K562 (cell line): ENCODE measurements at regions not wholly inside any gene's neighbourhood (a gene's known extent, or its start where the extent isn't known, plus 50 kb on each side); places are given as distances from the start of the nearest gene placed in this dataset.

Experiments used
- ATAC-seq: fragments of 200-7000 bp; cut with Tn5 transposase; 3 replicates; pipeline ENCODE4 v1.9.1; 2020; ENCODE audit warnings: moderate library complexity
- BruUV-seq: library from RNA; stranded (reverse); fragments of 400-500 nt; replicated peaks from 2 replicates; lab custom pipeline; 2021; lab: Mats Ljungman, UMichigan
- CTCF ChIA-PET: fragments of 300-600 bp; formaldehyde crosslinking; extraction: SDS; loops from one replicate; lab custom pipeline; 2021; ENCODE audit warnings: low intra/inter-chr PET ratio; lab: Yijun Ruan, JAX
- POLR2A ChIA-PET: fragments of 300-600, 350-650 bp; sonication (Branson Sonifier 250); formaldehyde crosslinking; extraction: SDS; loops from one replicate; lab custom pipeline; 2021; ENCODE audit warnings: antibody characterized with exemption, inconsistent platforms; lab: Yijun Ruan, JAX
- DNase-seq, 4 experiments: peaks; one replicate each; pipeline versions ENCODE4 v3.0.0 to v3.0.0-alpha.2; 2011 to 2018; ENCODE audit warnings: low spot score in 3 of 4, mixed read lengths in 3 of 4; ENCODE audit errors: extremely low read depth in 1 of 4
- FAIRE-seq: peaks from 2 replicates; lab custom pipeline; 2011; peaks lifted over from hg19 to GRCh38; lab: Jason Lieb, UNC
- H2AFZ ChIP-seq: 2 replicates; pipeline ENCODE4 v1.6.0; 2011; ENCODE audit warnings: low read depth, low read length, control low read depth, inconsistent platforms
- H3K27ac ChIP-seq: fragments of 200-600 bp; 3 replicates; pipeline ENCODE4 v1.8.0; 2011; ENCODE audit warnings: low read depth, mild to moderate bottlenecking, control low read depth, inconsistent platforms, low read length, moderate library complexity, mixed read lengths; ENCODE audit errors: extremely low read depth
- H3K27me3 ChIP-seq, 2 experiments: fragments of 300-600 bp in 1 of 2; 2 replicates in 1 of 2; 3 replicates in 1 of 2; pipeline versions ENCODE4 v1.6.0 to v1.8.0; 2011; ENCODE audit warnings: inconsistent platforms in 2 of 2, low read length in 2 of 2, mild to moderate bottlenecking in 1 of 2, mixed read lengths in 1 of 2, moderate library complexity in 1 of 2; ENCODE audit not compliant: control insufficient read depth in 2 of 2, insufficient read depth in 2 of 2
- H3K36me3 ChIP-seq: fragments of 300-600 bp; 3 replicates; pipeline ENCODE4 v1.8.0; 2011; ENCODE audit warnings: mild to moderate bottlenecking, low read length, inconsistent platforms; ENCODE audit not compliant: control insufficient read depth, insufficient read depth
- H3K4me1 ChIP-seq, 2 experiments: fragments of 200-600 bp in 1 of 2; replicated peaks in 1 of 2; 2 replicates in 1 of 2; 3 replicates in 1 of 2; pipeline versions ENCODE4 v1.5.1 to v1.8.0; 2011; ENCODE audit warnings: inconsistent platforms in 2 of 2, low read length in 2 of 2, mild to moderate bottlenecking in 1 of 2, mixed read lengths in 1 of 2, moderate library complexity in 1 of 2; ENCODE audit not compliant: control insufficient read depth in 2 of 2, insufficient read depth in 2 of 2
- H3K4me2 ChIP-seq: 2 replicates; pipeline ENCODE4 v1.6.1; 2011; ENCODE audit warnings: low read length, control low read depth, inconsistent platforms, mixed read lengths; ENCODE audit not compliant: insufficient read depth
- H3K4me3 ChIP-seq: fragments of 200-600 bp; sonication (generic), shearing (Covaris generic); 2 replicates; pipeline ENCODE4 v1.5.1; 2016; ENCODE audit warnings: control low read depth, inconsistent platforms
- H3K79me2 ChIP-seq: fragments of 200-600 bp; 3 replicates; pipeline ENCODE4 v1.8.0; 2011; ENCODE audit warnings: low read length, inconsistent platforms; ENCODE audit not compliant: control insufficient read depth, insufficient read depth
- H3K9ac ChIP-seq, 2 experiments: 2 replicates each; pipeline versions ENCODE4 v1.6.0 to v1.6.1; 2011; ENCODE audit warnings: low read depth in 2 of 2, low read length in 2 of 2, control low read depth in 1 of 2, inconsistent platforms in 1 of 2, mild to moderate bottlenecking in 1 of 2, mixed read lengths in 1 of 2; ENCODE audit not compliant: insufficient read depth in 1 of 2
- H3K9me1 ChIP-seq: one replicate; pipeline ENCODE4 v1.6.0; 2011; ENCODE audit warnings: inconsistent platforms, mild to moderate bottlenecking, low read length, moderate library complexity; ENCODE audit not compliant: control insufficient read depth, insufficient read depth
- H3K9me3 ChIP-seq: replicated peaks from 2 replicates; pipeline ENCODE4 v1.5.1; 2011; ENCODE audit warnings: low read depth, low read length, inconsistent platforms; ENCODE audit not compliant: control insufficient read depth, insufficient read depth
- H4K20me1 ChIP-seq: replicated peaks from 2 replicates; pipeline ENCODE4 v1.6.1; 2011; ENCODE audit warnings: low read length, inconsistent platforms, mixed read lengths; ENCODE audit not compliant: control insufficient read depth, insufficient read depth
- CBX8 ChIP-seq: fragments of 200-600 bp; sonication (generic); IDR thresholded peaks from 2 replicates; pipeline ENCODE4 v1.6.1; 2012; ENCODE audit warnings: borderline replicate concordance, mixed run types, low read depth, mild to moderate bottlenecking, moderate library complexity, mixed read lengths, low read length, control low read depth, inconsistent platforms; ENCODE audit not compliant: poor library complexity, severe bottlenecking; ENCODE audit errors: extremely low read depth
- CGGBP1 ChIP-seq: fragments of 250-450 bp; sonication (Bioruptor Pico); IDR thresholded peaks from 2 replicates; pipeline ENCODE4 v1.9.0; 2021; ENCODE audit warnings: mild to moderate bottlenecking
- KLF6 ChIP-seq: fragments of 250-450 bp; sonication (Bioruptor Pico); IDR thresholded peaks from 2 replicates; pipeline ENCODE4 v1.4.0; 2020; ENCODE audit warnings: mild to moderate bottlenecking, moderate library complexity, borderline replicate concordance
- NR0B1 ChIP-seq: fragments of 450-650 bp; IDR thresholded peaks from one replicate; pipeline ENCODE4 v1.6.1; 2018; ENCODE audit warnings: mild to moderate bottlenecking, moderate library complexity; ENCODE audit not compliant: partially characterized antibody
- ZBTB11 ChIP-seq, 3 experiments: fragments of 200-800 bp in 1 of 3; fragments of 250-450 bp in 1 of 3; fragments of 450-650 bp in 1 of 3; sonication (Bioruptor Pico) in 1 of 3; sonication (Bioruptor generic) in 1 of 3; formaldehyde crosslinking in 1 of 3; IDR thresholded peaks; 2 replicates each; pipeline versions ENCODE4 v1.6.1 to v1.8.0; 2016 to 2022; ENCODE audit warnings: mild to moderate bottlenecking in 2 of 3, missing genetic modification characterization in 2 of 3, missing compliant biosample characterization in 1 of 3, moderate library complexity in 1 of 3
- ZBTB12 ChIP-seq: fragments of 250-450 bp; sonication (Bioruptor Pico); IDR thresholded peaks from 2 replicates; pipeline ENCODE4 v1.4.0; 2020
- ZNF592 ChIP-seq: fragments of 450-650 bp; IDR thresholded peaks from 2 replicates; pipeline ENCODE4 v1.6.1; 2017; ENCODE audit warnings: antibody characterized with exemption, mild to moderate bottlenecking
- WGBS: fragments of 100-300 bp; shearing (Covaris generic); methylation state at CpG from one replicate; pipeline ENCODE4 v1.1.6; 2016; ENCODE audit warnings: low coverage, mixed read lengths; ENCODE audit not compliant: insufficient coverage; ENCODE audit errors: missing lambda C conversion rate; 5-methylcytosine and 5-hydroxymethylcytosine counted together
- in situ Hi-C: fragments of 300-500 bp; cut with MboI; formaldehyde crosslinking; loops from 4 replicates; pipeline ENCODE4 v1.15.0; 2018; ENCODE audit warnings: inconsistent platforms, mixed read lengths
- intact Hi-C: fragments of 100-400 bp; cut with micrococcal nuclease; formaldehyde crosslinking; loops from 2 replicates; pipeline ENCODE4 v1.14.2; 2022

- Histone ChIP-seq H4K20me1 (no peaks in the 10 kb centered on the region), H3K9ac (no peak overlapping the region; a peak in 1 of 4 replicates), H3K4me2 (no peak overlapping the region), H3K27me3 (peaks cover 9 to 17% of the 10 kb centered on the region in 2 experiments; a peak in 4 of 5 replicates), H3K4me1 (peaks cover 0 to 4% of the 10 kb centered on the region in 2 experiments; a peak in 1 of 5 replicates), H3K36me3 (no peaks in the 10 kb centered on the region), H3K9me1 (no peaks in the 10 kb centered on the region), H3K4me3 (no peak overlapping the region), H3K9me3 (0 out of 2 replicates have a peak, but pooled peaks cover 1% of the 10 kb centered on the region), H2AFZ (no peak overlapping the region), H3K27ac (no peak overlapping the region), H3K79me2 (no peaks in the 10 kb centered on the region)
- ChIA-PET POLR2A (no interaction called here), CTCF (no interaction called here)
- ATAC-seq, result no peak
- DNase-seq, result no peak
- BruUV-seq, result no TSS peak
- under 1% methylated on average over 15 of the region's 16 CpGs for WGBS
- no peak for FAIRE-seq
- intact Hi-C loops (no loop called here), in situ Hi-C loops (no loop called here)
- no peak for TF ChIP-seq ZBTB11 (CRISPR knock-in tag; IDR thresholded peaks at IDR 0.05)
- TF ChIP-seq CBX8, result no peak
- no peak for TF ChIP-seq ZNF592
- no peak for TF ChIP-seq CGGBP1 (CRISPR knock-in tag)
- TF ChIP-seq KLF6 (CRISPR knock-in tag), result no peak
- TF ChIP-seq ZBTB12 (CRISPR knock-in tag), result no peak
- no peak for TF ChIP-seq NR0B1
Measured at GRCh38 chr10:33036670-33037069, 78.6 kb upstream of the ITGB1 start.
